ENCODE measurements at regions not wholly inside any gene's neighbourhood (a gene's known extent, or its start where the extent isn't known, plus 50 kb on each side); places are given as distances from the start of the nearest gene placed in this dataset.

GRCh38 chr12:4193821-4194220 lies 79.7 kb upstream of the CCND2 start:
- Histone ChIP-seq H3K4me1 (no peaks in the 10 kb centered on the region), H3K9me3 (no peaks in the 10 kb centered on the region), H3K27ac (no peak overlapping the region), H3K27me3 (no peaks in the 10 kb centered on the region), H3K36me3 (no peaks in the 10 kb centered on the region), H3K4me3 (no peak overlapping the region)
- intact Hi-C loops (cut with DNase I; ENCODE audit: low total_unique reads): no loop called here
- DNase-seq (ENCODE audit: low spot score in 2 of 2): no peak
- no peak for TF ChIP-seq POLR2A (IDR thresholded peaks at IDR 0.05)
- no peak for TF ChIP-seq POLR2AphosphoS5 (IDR thresholded peaks at IDR 0.05)
- TF ChIP-seq CTCF (IDR thresholded peaks at IDR 0.05): no peak

GRCh38 chr12:4191642-4192041 lies 81.9 kb upstream of the CCND2 start:
- intact Hi-C loops (cut with DNase I; ENCODE audit: low total_unique reads): no loop called here
- Histone ChIP-seq H3K4me1 (no peaks in the 10 kb centered on the region), H3K4me3 (no peak overlapping the region), H3K27ac (no peak overlapping the region), H3K27me3 (no peaks in the 10 kb centered on the region), H3K36me3 (no peaks in the 10 kb centered on the region), H3K9me3 (no peaks in the 10 kb centered on the region)
- TF ChIP-seq POLR2A (IDR thresholded peaks at IDR 0.05): no peak
- TF ChIP-seq POLR2AphosphoS5 (IDR thresholded peaks at IDR 0.05): no peak
- no peak for DNase-seq (ENCODE audit: low spot score in 2 of 2)

DNA sequence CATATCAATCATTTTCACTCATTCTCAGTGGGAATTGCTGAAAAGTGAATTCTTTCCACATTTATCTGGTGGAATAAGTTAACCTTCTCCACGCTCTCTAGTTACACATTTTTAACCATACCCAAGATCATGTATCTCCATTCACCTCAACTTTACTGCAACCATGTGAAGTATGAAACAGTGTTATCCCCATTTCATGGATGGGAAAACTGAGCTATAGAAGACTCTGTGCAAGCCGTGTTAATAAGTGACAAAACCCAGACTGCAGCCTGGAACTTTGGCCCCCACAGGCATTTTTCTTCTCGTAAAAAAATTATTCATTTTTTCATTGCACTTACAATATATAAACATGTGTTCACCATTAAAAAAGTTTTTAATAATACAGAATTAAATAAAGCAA lies 82.4 kb upstream of the CCND2 start:
- H3K27me3 ChIP-seq: no peaks in the 10 kb centered on the region
- H3K36me3 ChIP-seq: no peaks in the 10 kb centered on the region
- TF ChIP-seq POLR2AphosphoS5 (IDR thresholded peaks at IDR 0.05): no peak
- no peak for TF ChIP-seq CTCF (IDR thresholded peaks at IDR 0.05)
- no peak for TF ChIP-seq POLR2A (IDR thresholded peaks at IDR 0.05)
- H3K27ac ChIP-seq: no peak overlapping the region
- no peak for DNase-seq (ENCODE audit: low spot score in 2 of 2)
- intact Hi-C loops (cut with DNase I; ENCODE audit: low total_unique reads): no loop called here
- H3K4me3 ChIP-seq: no peak overlapping the region
- H3K9me3 ChIP-seq: no peaks in the 10 kb centered on the region
- H3K4me1 ChIP-seq: no peaks in the 10 kb centered on the region

DNA sequence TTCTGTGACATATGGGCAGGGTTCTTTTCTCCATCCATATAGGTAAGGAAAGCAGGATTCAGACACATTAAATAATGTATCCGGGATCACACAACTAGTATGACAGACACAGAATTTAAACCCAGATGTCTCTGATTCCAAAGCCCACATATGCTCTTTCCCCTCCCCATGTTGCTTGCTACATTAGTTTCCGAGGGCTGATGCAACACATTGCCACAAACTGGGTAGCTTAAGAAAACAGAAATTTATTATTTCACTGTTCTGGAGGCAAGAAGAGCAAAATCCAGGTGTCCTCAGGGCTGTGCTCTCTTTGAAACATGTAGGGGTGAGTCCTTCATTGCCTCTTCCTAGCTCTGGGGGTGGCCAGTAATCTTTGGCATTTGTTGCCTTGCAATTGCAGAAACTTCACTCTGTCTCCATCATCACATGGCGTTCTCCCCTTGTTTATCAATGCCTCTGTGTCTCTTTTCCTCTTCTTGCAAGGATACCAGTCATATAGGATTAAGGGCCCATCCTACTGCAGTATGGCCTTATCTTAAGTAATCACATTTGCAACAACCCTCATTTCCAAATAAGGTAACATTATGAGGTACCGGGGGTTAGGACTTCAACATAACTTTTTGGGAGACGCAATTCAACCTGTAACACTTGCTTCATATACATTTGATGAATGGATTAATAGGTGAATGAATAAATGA lies 83.0 kb upstream of the CCND2 start:
- DNase-seq (ENCODE audit: low spot score in 2 of 2): no peak
- TF ChIP-seq POLR2A (IDR thresholded peaks at IDR 0.05) (no peak), POLR2AphosphoS5 (IDR thresholded peaks at IDR 0.05) (no peak), CTCF (IDR thresholded peaks at IDR 0.05) (no peak)
- Histone ChIP-seq H3K4me1 (no peaks in the 10 kb centered on the region), H3K9me3 (no peaks in the 10 kb centered on the region), H3K4me3 (no peak overlapping the region), H3K27ac (no peak overlapping the region), H3K27me3 (no peaks in the 10 kb centered on the region), H3K36me3 (no peaks in the 10 kb centered on the region)
- intact Hi-C loops (cut with DNase I; ENCODE audit: low total_unique reads): no loop called here

- intact Hi-C loops (cut with DNase I; ENCODE audit: low total_unique reads): no loop called here
- DNase-seq (ENCODE audit: low spot score in 2 of 2): no peak
Observed at GRCh38 chr12:4189721-4190120, 83.8 kb upstream of the CCND2 start.

More at GRCh38 chr12:4189721-4190120, 83.8 kb upstream of the CCND2 start:
- Histone ChIP-seq H3K9me3 (no peaks in the 10 kb centered on the region), H3K27me3 (no peaks in the 10 kb centered on the region), H3K4me1 (no peaks in the 10 kb centered on the region), H3K36me3 (no peaks in the 10 kb centered on the region), H3K27ac (no peak overlapping the region), H3K4me3 (no peak overlapping the region)
- no peak for TF ChIP-seq POLR2A (IDR thresholded peaks at IDR 0.05)
- no peak for TF ChIP-seq CTCF (IDR thresholded peaks at IDR 0.05)
- TF ChIP-seq POLR2AphosphoS5 (IDR thresholded peaks at IDR 0.05): no peak

Measured in breast epithelium (tissue), 4 donors.